ENCODE measurements at regions not wholly inside any gene's neighbourhood (a gene's known extent, or its start where the extent isn't known, plus 50 kb on each side); places are given as distances from the start of the nearest gene placed in this dataset.
"Not testable (repeated sequence)": the region's sequence is repeated elsewhere in the genome, so short reads cannot be mapped to it uniquely, and the experiment has no call there.

DNA sequence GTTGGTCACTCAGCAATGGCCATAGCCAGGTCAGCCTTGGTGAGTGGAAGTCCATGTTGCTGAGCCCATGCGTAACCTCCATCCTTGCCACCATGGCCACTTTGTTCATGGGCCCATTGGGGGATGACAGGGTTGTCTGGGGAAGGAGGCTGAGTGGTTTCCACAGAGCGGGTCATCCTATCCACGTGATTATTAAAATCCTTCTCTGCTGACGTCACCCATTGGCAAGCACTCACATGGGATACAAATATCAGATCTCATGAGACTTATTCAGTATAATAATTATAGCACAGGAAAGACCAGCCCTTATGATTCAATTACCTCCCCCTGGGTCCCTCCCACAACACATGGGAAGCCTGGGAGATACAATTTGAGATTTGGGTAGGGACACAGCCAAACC is 534.8 kb downstream of the DIPK2A start:
- H3K27ac ChIP-seq (ENCODE audit: low read depth); H3K36me3 ChIP-seq (ENCODE audit: insufficient read depth); DNase-seq (ENCODE audit: extremely low spot score); H3K4me1 ChIP-seq (ENCODE audit: insufficient read depth); H3K4me3 ChIP-seq (ENCODE audit: low read depth, low read length): not testable (repeated sequence)
- WGBS: 88% methylated on average over 4 of the region's 4 CpGs

DNA sequence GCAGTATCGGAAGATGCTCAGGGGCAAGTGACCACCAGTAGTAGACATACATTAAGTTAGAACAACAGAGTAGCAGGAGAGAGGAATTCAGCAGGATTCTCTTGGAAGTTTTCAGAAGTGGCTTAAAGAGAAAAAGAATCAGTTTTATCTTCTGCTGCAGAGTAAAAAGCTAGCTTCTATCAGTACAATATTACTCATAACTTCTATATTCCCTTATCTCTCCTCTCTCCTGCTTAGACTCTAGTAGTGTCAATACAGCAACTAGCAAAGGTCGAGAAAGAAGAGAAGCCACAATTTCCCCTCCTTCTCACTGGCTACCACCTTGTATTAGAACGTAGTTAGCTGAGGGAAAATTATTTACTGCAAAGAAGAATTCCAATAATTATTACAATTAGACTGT is 539.7 kb downstream of the DIPK2A start:
- WGBS: 39% methylated on average over 3 of the region's 3 CpGs
- Histone ChIP-seq H3K4me3 (ENCODE audit: low read depth, low read length) (no peak overlapping the region), H3K4me1 (ENCODE audit: insufficient read depth) (no peaks in the 10 kb centered on the region), H3K27ac (ENCODE audit: low read depth) (no peak overlapping the region), H3K36me3 (ENCODE audit: insufficient read depth) (no peaks in the 10 kb centered on the region)
- no peak for DNase-seq (ENCODE audit: extremely low spot score)

GRCh38 chr3:144516026-144516425 is 544.4 kb downstream of the DIPK2A start:
- H3K36me3 ChIP-seq (ENCODE audit: insufficient read depth): no peaks in the 10 kb centered on the region
- H3K27ac ChIP-seq (ENCODE audit: low read depth): no peak overlapping the region
- no peaks in the 10 kb centered on the region for H3K4me1 ChIP-seq (ENCODE audit: insufficient read depth)
- DNase-seq (ENCODE audit: extremely low spot score): no peak
- no peak overlapping the region for H3K4me3 ChIP-seq (ENCODE audit: low read depth, low read length)

DNA sequence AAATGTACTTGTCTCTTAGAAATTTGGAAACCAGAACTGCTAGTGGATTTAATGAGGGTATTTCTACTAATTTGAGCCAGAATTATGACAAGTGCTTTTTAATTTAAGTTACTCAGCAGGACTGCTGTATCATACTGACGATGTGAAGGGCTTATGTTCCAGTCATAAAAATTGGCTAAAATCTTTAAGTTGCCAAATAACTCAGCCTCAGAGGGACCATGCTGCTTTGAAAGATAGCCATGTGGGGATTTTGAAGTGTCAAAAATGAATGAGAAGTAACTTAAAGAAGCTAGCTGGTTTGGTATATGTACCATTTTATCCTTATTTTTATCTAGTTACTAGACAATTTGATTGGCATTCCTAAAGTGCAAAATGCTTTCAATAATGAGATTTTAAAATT is 545.0 kb downstream of the DIPK2A start:
- no peak overlapping the region for H3K4me3 ChIP-seq (ENCODE audit: low read depth, low read length)
- 37% methylated on average over 1 of the region's 1 CpG for WGBS
- no peak overlapping the region for H3K27ac ChIP-seq (ENCODE audit: low read depth)
- DNase-seq (ENCODE audit: extremely low spot score): no peak
- no peaks in the 10 kb centered on the region for H3K36me3 ChIP-seq (ENCODE audit: insufficient read depth)
- H3K4me1 ChIP-seq (ENCODE audit: insufficient read depth): no peaks in the 10 kb centered on the region

DNA sequence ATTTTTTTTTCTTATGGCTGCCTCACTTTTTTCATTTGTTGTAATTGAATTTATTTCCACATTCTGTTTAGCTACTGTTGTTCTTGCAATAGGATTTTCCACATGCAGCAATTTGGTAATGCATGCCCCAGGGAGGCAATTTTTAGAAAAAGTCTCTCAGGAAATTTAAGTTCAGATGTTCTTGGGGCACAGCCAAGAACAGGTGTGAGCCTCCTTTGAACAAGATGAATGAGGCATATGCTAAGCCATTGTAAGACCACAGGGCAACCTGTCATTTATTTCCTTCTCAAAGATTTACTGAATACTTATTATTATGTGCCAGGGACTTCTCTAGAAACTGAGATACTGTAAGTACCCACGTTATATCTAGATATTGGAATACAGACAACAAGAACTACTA is 549.5 kb downstream of the DIPK2A start:
- H3K4me1 ChIP-seq (ENCODE audit: insufficient read depth): no peaks in the 10 kb centered on the region
- 70% methylated on average over 1 of the region's 1 CpG for WGBS
- no peak overlapping the region for H3K27ac ChIP-seq (ENCODE audit: low read depth)
- no peaks in the 10 kb centered on the region for H3K36me3 ChIP-seq (ENCODE audit: insufficient read depth)
- H3K4me3 ChIP-seq (ENCODE audit: low read depth, low read length): no peak overlapping the region
- DNase-seq (ENCODE audit: extremely low spot score): no peak

DNA sequence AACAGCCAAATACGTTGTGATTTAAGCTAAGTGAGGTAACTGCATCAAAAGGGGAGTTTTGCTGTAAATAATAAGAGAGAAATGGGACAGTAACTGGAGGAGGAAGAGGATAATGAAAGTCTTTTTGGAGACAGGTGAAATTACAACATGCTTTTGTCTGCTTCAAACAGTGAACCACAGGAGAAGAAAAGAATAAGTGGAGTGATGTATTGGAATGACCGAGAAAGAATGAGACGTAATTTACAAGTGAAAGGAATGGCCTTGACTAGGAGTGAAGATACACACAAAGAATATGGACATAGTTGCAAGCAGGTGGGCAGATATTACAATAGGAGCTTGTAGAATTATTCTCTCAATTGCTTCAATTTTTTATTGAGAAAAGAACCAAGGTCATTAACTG is 550.8 kb downstream of the DIPK2A start:
- no peak for DNase-seq (ENCODE audit: extremely low spot score)
- Histone ChIP-seq H3K27ac (ENCODE audit: low read depth) (no peak overlapping the region), H3K4me3 (ENCODE audit: low read depth, low read length) (no peak overlapping the region), H3K36me3 (ENCODE audit: insufficient read depth) (no peaks in the 10 kb centered on the region), H3K4me1 (ENCODE audit: insufficient read depth) (no peaks in the 10 kb centered on the region)
- 82% methylated on average over 3 of the region's 3 CpGs for WGBS

GRCh38 chr3:144523396-144523795 is 551.8 kb downstream of the DIPK2A start:
- no peak overlapping the region for H3K4me3 ChIP-seq (ENCODE audit: low read depth, low read length)
- H3K36me3 ChIP-seq (ENCODE audit: insufficient read depth): no peaks in the 10 kb centered on the region
- DNase-seq (ENCODE audit: extremely low spot score): no peak
- 86% methylated on average over 2 of the region's 2 CpGs for WGBS
- no peaks in the 10 kb centered on the region for H3K4me1 ChIP-seq (ENCODE audit: insufficient read depth)
- no peak overlapping the region for H3K27ac ChIP-seq (ENCODE audit: low read depth)

- Histone ChIP-seq H3K4me1 (ENCODE audit: insufficient read depth) (no peaks in the 10 kb centered on the region), H3K27ac (ENCODE audit: low read depth) (no peak overlapping the region), H3K4me3 (ENCODE audit: low read depth, low read length) (no peak overlapping the region), H3K36me3 (ENCODE audit: insufficient read depth) (no peaks in the 10 kb centered on the region)
- DNase-seq (ENCODE audit: extremely low spot score): no peak
Observed at GRCh38 chr3:144524531-144524930, 552.9 kb downstream of the DIPK2A start.

DNA sequence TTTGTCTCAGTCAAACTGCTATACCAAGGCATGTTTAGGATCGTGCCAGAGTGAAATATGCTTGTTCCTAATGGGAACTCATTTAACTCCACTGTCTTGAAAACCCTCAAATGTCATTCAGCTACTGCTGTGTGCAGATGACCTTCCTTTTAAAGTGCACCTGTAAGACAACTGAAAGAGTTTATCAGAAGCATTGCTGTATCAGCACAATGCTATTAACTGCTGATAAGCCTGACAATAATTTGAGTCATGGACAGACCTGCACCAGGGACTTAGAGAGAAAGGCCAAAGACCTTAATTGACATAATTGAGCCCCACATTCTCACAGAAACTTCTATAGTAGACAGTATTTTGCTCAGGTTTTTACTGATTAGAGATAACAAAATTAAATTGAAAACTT is 557.9 kb downstream of the DIPK2A start:
- no peak for DNase-seq (ENCODE audit: extremely low spot score)
- Histone ChIP-seq H3K4me3 (ENCODE audit: low read depth, low read length) (no peak overlapping the region), H3K4me1 (ENCODE audit: insufficient read depth) (no peaks in the 10 kb centered on the region), H3K36me3 (ENCODE audit: insufficient read depth) (no peaks in the 10 kb centered on the region), H3K27ac (ENCODE audit: low read depth) (no peak overlapping the region)
- 78% methylated on average over 1 of the region's 1 CpG for WGBS

GRCh38 chr3:144544871-144545270 is 573.2 kb downstream of the DIPK2A start:
- Histone ChIP-seq H3K36me3 (ENCODE audit: insufficient read depth) (no peaks in the 10 kb centered on the region), H3K4me1 (ENCODE audit: insufficient read depth) (no peaks in the 10 kb centered on the region), H3K4me3 (ENCODE audit: low read depth, low read length) (no peak overlapping the region), H3K27ac (ENCODE audit: low read depth) (no peak overlapping the region)
- 39% methylated on average over 4 of the region's 4 CpGs for WGBS
- no peak for DNase-seq (ENCODE audit: extremely low spot score)

- Histone ChIP-seq H3K4me3 (ENCODE audit: low read depth, low read length) (no peak overlapping the region), H3K27ac (ENCODE audit: low read depth) (no peak overlapping the region), H3K36me3 (ENCODE audit: insufficient read depth) (no peaks in the 10 kb centered on the region), H3K4me1 (ENCODE audit: insufficient read depth) (no peaks in the 10 kb centered on the region)
- WGBS: 88% methylated on average over 2 of the region's 2 CpGs
- no peak for DNase-seq (ENCODE audit: extremely low spot score)
Observed at GRCh38 chr3:144546539-144546938, 574.9 kb downstream of the DIPK2A start.

GRCh38 chr3:144548346-144548745 is 576.7 kb downstream of the DIPK2A start:
- Histone ChIP-seq H3K4me1 (ENCODE audit: insufficient read depth) (no peaks in the 10 kb centered on the region), H3K4me3 (ENCODE audit: low read depth, low read length) (no peak overlapping the region), H3K27ac (ENCODE audit: low read depth) (no peak overlapping the region), H3K36me3 (ENCODE audit: insufficient read depth) (no peaks in the 10 kb centered on the region)
- 63% methylated on average over 4 of the region's 4 CpGs for WGBS
- no peak for DNase-seq (ENCODE audit: extremely low spot score)

GRCh38 chr3:144549166-144549565 is 577.5 kb downstream of the DIPK2A start:
- WGBS: 83% methylated on average over 1 of the region's 1 CpG

GRCh38 chr3:144552346-144553057 is 580.9 kb downstream of the DIPK2A start:
- Histone ChIP-seq H3K27ac (ENCODE audit: low read depth) (no peak overlapping the region), H3K4me3 (ENCODE audit: low read depth, low read length) (no peak overlapping the region), H3K36me3 (ENCODE audit: insufficient read depth) (no peaks in the 10 kb centered on the region), H3K4me1 (ENCODE audit: insufficient read depth) (no peaks in the 10 kb centered on the region)
- 78% methylated on average over 3 of the region's 3 CpGs for WGBS
- no peak for DNase-seq (ENCODE audit: extremely low spot score)

More at GRCh38 chr3:144549166-144549565, 577.5 kb downstream of the DIPK2A start:
- DNase-seq (ENCODE audit: extremely low spot score): no peak
- Histone ChIP-seq H3K4me3 (ENCODE audit: low read depth, low read length) (no peak overlapping the region), H3K4me1 (ENCODE audit: insufficient read depth) (no peaks in the 10 kb centered on the region), H3K36me3 (ENCODE audit: insufficient read depth) (no peaks in the 10 kb centered on the region), H3K27ac (ENCODE audit: low read depth) (no peak overlapping the region)

- WGBS: 55% methylated on average over 1 of the region's 1 CpG
- Histone ChIP-seq H3K27ac (ENCODE audit: low read depth) (no peak overlapping the region), H3K36me3 (ENCODE audit: insufficient read depth) (no peaks in the 10 kb centered on the region), H3K4me3 (ENCODE audit: low read depth, low read length) (no peak overlapping the region), H3K4me1 (ENCODE audit: insufficient read depth) (no peaks in the 10 kb centered on the region)
- no peak for DNase-seq (ENCODE audit: extremely low spot score)
Observed at GRCh38 chr3:144553301-144553700, 581.7 kb downstream of the DIPK2A start.

Data from urinary bladder (tissue), 3 donors.